Endothelial cell (in vitro differentiated cells): ENCODE measurements at regions not wholly inside any gene's neighbourhood (a gene's known extent, or its start where the extent isn't known, plus 50 kb on each side); places are given as distances from the start of the nearest gene placed in this dataset.
"Not testable (repeated sequence)": the region's sequence is repeated elsewhere in the genome, so short reads cannot be mapped to it uniquely, and the experiment has no call there.

ENCODE experiments used
- DNase-seq: peaks from one replicate; pipeline ENCODE4 v3.0.0; 2021; ENCODE audit warnings: low spot score
- H3K27ac Mint-ChIP-seq: one replicate; pipeline ENCODE4 v1.8.0; 2021; ENCODE audit warnings: mixed read lengths, inconsistent platforms; ENCODE audit not compliant: unreplicated experiment
- H3K27me3 Mint-ChIP-seq: one replicate; pipeline ENCODE4 v1.8.0; 2021; ENCODE audit warnings: mild to moderate bottlenecking, moderate library complexity, mixed read lengths, inconsistent platforms; ENCODE audit not compliant: unreplicated experiment
- H3K36me3 Mint-ChIP-seq: one replicate; pipeline ENCODE4 v1.8.0; 2021; ENCODE audit warnings: mild to moderate bottlenecking, low read depth, mixed read lengths, inconsistent platforms; ENCODE audit not compliant: unreplicated experiment
- H3K4me1 Mint-ChIP-seq: one replicate; pipeline ENCODE4 v1.8.0; 2021; ENCODE audit warnings: mild to moderate bottlenecking, mixed read lengths, inconsistent platforms; ENCODE audit not compliant: unreplicated experiment
- H3K4me3 Mint-ChIP-seq: one replicate; pipeline ENCODE4 v1.8.0; 2021; ENCODE audit warnings: mild to moderate bottlenecking, mixed read lengths, inconsistent platforms; ENCODE audit not compliant: unreplicated experiment
- H3K9me3 Mint-ChIP-seq: one replicate; pipeline ENCODE4 v1.8.0; 2021; ENCODE audit warnings: mixed read lengths, inconsistent platforms; ENCODE audit not compliant: unreplicated experiment
- CTCF ChIP-seq: fragments of 200-600 bp; sonication (generic); IDR thresholded peaks from one replicate; pipeline ENCODE4 v1.5.0; 2021; ENCODE audit warnings: antibody characterized with exemption; ENCODE audit not compliant: unreplicated experiment

GRCh38 chr21:9780441-9780937 lies 740.9 kb upstream of the TPTE start:
- Mint-ChIP-seq H3K9me3 (peaks cover 75% of the 10 kb centered on the region), H3K27ac (no peak overlapping the region), H3K36me3 (peaks cover 28% of the 10 kb centered on the region), H3K4me3 (no peak overlapping the region), H3K4me1 (no peaks in the 10 kb centered on the region), H3K27me3 (peaks cover 14% of the 10 kb centered on the region)
- no peak for TF ChIP-seq CTCF
- DNase-seq, result no peak

- not testable (repeated sequence) for DNase-seq, H3K27me3 Mint-ChIP-seq, H3K4me3 Mint-ChIP-seq, H3K4me1 Mint-ChIP-seq, H3K27ac Mint-ChIP-seq
- peaks cover 72% of the 10 kb centered on the region for H3K9me3 Mint-ChIP-seq
- H3K36me3 Mint-ChIP-seq, result peaks cover 21% of the 10 kb centered on the region
Measured at GRCh38 chr21:9783587-9783986, 737.8 kb upstream of the TPTE start.

- H3K36me3 Mint-ChIP-seq, result peaks cover 25% of the 10 kb centered on the region
Measured at GRCh38 chr21:9784201-9784600, 737.2 kb upstream of the TPTE start.

GRCh38 chr21:9786092-9786491 lies 735.3 kb upstream of the TPTE start:
- peaks cover 35% of the 10 kb centered on the region for H3K36me3 Mint-ChIP-seq
- H3K27me3 Mint-ChIP-seq, H3K4me3 Mint-ChIP-seq, H3K27ac Mint-ChIP-seq, H3K4me1 Mint-ChIP-seq, DNase-seq: not testable (repeated sequence)
- H3K9me3 Mint-ChIP-seq, result peaks cover 74% of the 10 kb centered on the region

More at GRCh38 chr21:9784201-9784600, 737.2 kb upstream of the TPTE start:
- not testable (repeated sequence) for H3K4me3 Mint-ChIP-seq, H3K27ac Mint-ChIP-seq, DNase-seq, H3K4me1 Mint-ChIP-seq, H3K27me3 Mint-ChIP-seq
- H3K9me3 Mint-ChIP-seq, result peaks cover 72% of the 10 kb centered on the region

- H3K27me3 Mint-ChIP-seq, H3K27ac Mint-ChIP-seq, DNase-seq, H3K4me1 Mint-ChIP-seq, H3K4me3 Mint-ChIP-seq: not testable (repeated sequence)
- peaks cover 40% of the 10 kb centered on the region for H3K36me3 Mint-ChIP-seq
- H3K9me3 Mint-ChIP-seq, result peaks cover 73% of the 10 kb centered on the region
Measured at GRCh38 chr21:9788281-9788680, 733.1 kb upstream of the TPTE start.

GRCh38 chr21:9790354-9790753 lies 731.0 kb upstream of the TPTE start:
- not testable (repeated sequence) for H3K27ac Mint-ChIP-seq, H3K27me3 Mint-ChIP-seq, H3K4me3 Mint-ChIP-seq, DNase-seq, H3K4me1 Mint-ChIP-seq
- Mint-ChIP-seq H3K36me3 (peaks cover 38% of the 10 kb centered on the region), H3K9me3 (peaks cover 77% of the 10 kb centered on the region)

GRCh38 chr21:9791453-9791852 lies 729.9 kb upstream of the TPTE start:
- H3K36me3 Mint-ChIP-seq, result peaks cover 33% of the 10 kb centered on the region
- H3K9me3 Mint-ChIP-seq, result peaks cover 77% of the 10 kb centered on the region
- H3K4me1 Mint-ChIP-seq, H3K27me3 Mint-ChIP-seq, DNase-seq, H3K4me3 Mint-ChIP-seq, H3K27ac Mint-ChIP-seq: not testable (repeated sequence)

GRCh38 chr21:9795291-9795690 lies 726.1 kb upstream of the TPTE start:
- not testable (repeated sequence) for DNase-seq, H3K27me3 Mint-ChIP-seq, H3K4me3 Mint-ChIP-seq, H3K27ac Mint-ChIP-seq, H3K4me1 Mint-ChIP-seq
- Mint-ChIP-seq H3K9me3 (peaks cover 48% of the 10 kb centered on the region), H3K36me3 (peaks cover 13% of the 10 kb centered on the region)

- DNase-seq, H3K27me3 Mint-ChIP-seq, H3K4me1 Mint-ChIP-seq, H3K4me3 Mint-ChIP-seq, H3K27ac Mint-ChIP-seq: not testable (repeated sequence)
- H3K9me3 Mint-ChIP-seq, result peaks cover 43% of the 10 kb centered on the region
- H3K36me3 Mint-ChIP-seq, result peaks cover 13% of the 10 kb centered on the region
Measured at GRCh38 chr21:9796293-9796692, 725.1 kb upstream of the TPTE start.

GRCh38 chr21:9807675-9808074 lies 713.7 kb upstream of the TPTE start:
- H3K27ac Mint-ChIP-seq, H3K4me3 Mint-ChIP-seq, H3K27me3 Mint-ChIP-seq, H3K9me3 Mint-ChIP-seq, DNase-seq, H3K36me3 Mint-ChIP-seq, H3K4me1 Mint-ChIP-seq: not testable (repeated sequence)

- not testable (repeated sequence) for H3K36me3 Mint-ChIP-seq, DNase-seq, H3K4me1 Mint-ChIP-seq, H3K4me3 Mint-ChIP-seq, H3K27me3 Mint-ChIP-seq, H3K9me3 Mint-ChIP-seq, H3K27ac Mint-ChIP-seq
Measured at GRCh38 chr21:9811223-9812004, 710.0 kb upstream of the TPTE start.
